ENCODE measurements at regions not wholly inside any gene's neighbourhood (a gene's known extent, or its start where the extent isn't known, plus 50 kb on each side); places are given as distances from the start of the nearest gene placed in this dataset.
"Not testable (repeated sequence)": the region's sequence is repeated elsewhere in the genome, so short reads cannot be mapped to it uniquely, and the experiment has no call there.

DNA sequence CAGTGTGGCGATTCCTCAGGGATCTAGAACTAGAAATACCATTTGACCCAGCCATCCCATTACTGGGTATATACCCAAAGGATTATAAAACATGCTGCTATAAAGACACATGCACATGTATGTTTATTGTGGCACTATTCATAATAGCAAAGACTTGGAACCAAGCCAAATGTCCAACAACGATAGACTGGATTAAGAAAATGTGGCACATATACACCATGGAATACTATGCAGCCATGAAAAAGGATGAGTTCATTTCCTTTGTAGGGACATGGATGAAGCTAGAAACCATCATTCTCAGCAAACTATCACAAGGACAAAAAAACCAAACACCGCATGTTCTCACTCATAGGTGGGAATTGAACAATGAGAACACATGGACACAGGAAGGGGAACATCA is 335.8 kb upstream of the PCDH18 start:
- H3K4me2 ChIP-seq (ENCODE audit: insufficient read depth, low read length); H3K27ac ChIP-seq (ENCODE audit: insufficient read depth, low read depth, low read length); FAIRE-seq; H3K9me3 ChIP-seq (replicated peaks; ENCODE audit: control insufficient read depth, insufficient read depth, low read length); H3K9ac ChIP-seq (replicated peaks; ENCODE audit: extremely low read depth, insufficient read depth, low read length); dilution Hi-C loops (cut with MboI; ENCODE audit: extremely low pct_ligation_motif_present, low sequenced_read_pairs); CTCF ChIA-PET; H3K27me3 ChIP-seq (ENCODE audit: control insufficient read depth in 2 of 2, insufficient read depth in 2 of 2, low read length in 2 of 2); H3K36me3 ChIP-seq (ENCODE audit: control insufficient read depth in 2 of 2, extremely low read depth in 1 of 2, insufficient read depth in 2 of 2, low read length in 2 of 2); H3K79me2 ChIP-seq (ENCODE audit: control insufficient read depth, insufficient read depth, low read length); H2AFZ ChIP-seq (ENCODE audit: low read depth, low read length); H3K4me3 ChIP-seq (replicated peaks in 1 of 3; ENCODE audit: insufficient read depth in 1 of 3, low read depth in 1 of 3, low read length in 3 of 3); POLR2A ChIA-PET; H3K4me1 ChIP-seq (ENCODE audit: control insufficient read depth, extremely low read depth, insufficient read depth, low read length); BruUV-seq (replicated peaks); H4K20me1 ChIP-seq (replicated peaks; ENCODE audit: control insufficient read depth, extremely low read depth, insufficient read depth, low read length); H3K9me1 ChIP-seq (replicated peaks; ENCODE audit: control insufficient read depth, extremely low read depth, insufficient read depth, low read length); DNase-seq (ENCODE audit: low read depth, low spot score): not testable (repeated sequence)
- intact Hi-C loops (cut with micrococcal nuclease) = loop anchor here (10.0 kb wide), 1 partner anchor 333 kb away; the partner anchor contains the start of gene PCDH18

- no TSS peak for BruUV-seq (replicated peaks)
- H3K9me1 ChIP-seq (replicated peaks; ENCODE audit: control insufficient read depth, extremely low read depth, insufficient read depth, low read length) = no peaks in the 10 kb centered on the region
- dilution Hi-C loops (cut with MboI; ENCODE audit: extremely low pct_ligation_motif_present, low sequenced_read_pairs) = no loop called here
- H3K79me2 ChIP-seq (ENCODE audit: control insufficient read depth, insufficient read depth, low read length) = no peaks in the 10 kb centered on the region
- H3K4me3 ChIP-seq (replicated peaks in 1 of 3; ENCODE audit: insufficient read depth in 1 of 3, low read depth in 1 of 3, low read length in 3 of 3) = no peak overlapping the region
- no peak overlapping the region for H3K4me2 ChIP-seq (ENCODE audit: insufficient read depth, low read length)
- CTCF ChIA-PET = interaction anchor here (0.8 to 1.4 kb wide), 2 partner anchors 9 to 14 kb away, joined by 3 read pairs; no protein-coding TSS in a partner anchor
- peak overlapping the region; percentile 38 for H2AFZ ChIP-seq (ENCODE audit: low read depth, low read length)
- DNase-seq (ENCODE audit: low read depth, low spot score) (no peak), FAIRE-seq (no peak)
- TF ChIP-seq JUN (IDR thresholded peaks at IDR 0.05; ENCODE audit: borderline replicate concordance, insufficient read depth, insufficient read length, low read depth) (no peak), FOS (IDR thresholded peaks at IDR 0.05; ENCODE audit: borderline replicate concordance, insufficient read depth, low read length) (no peak), POLR2AphosphoS5 (IDR thresholded peaks at IDR 0.05; ENCODE audit: insufficient read depth, low read depth, low read length) (no peak), MAX (IDR thresholded peaks at IDR 0.05; ENCODE audit: insufficient read depth, insufficient read length) (no peak), GATA2 (IDR thresholded peaks at IDR 0.05; ENCODE audit: insufficient read depth, insufficient read length, low read depth, low read length) (no peak), POLR2A (IDR thresholded peaks at IDR 0.05; ENCODE audit: low read depth, low read length) (no peak), EZH2 (IDR thresholded peaks at IDR 0.05; ENCODE audit: borderline replicate concordance, low read depth, low read length, severe bottlenecking) (no peak), MYC (IDR thresholded peaks at IDR 0.05; ENCODE audit: low read depth, low read length) (no peak)
- TF ChIP-seq, protein P1, sequence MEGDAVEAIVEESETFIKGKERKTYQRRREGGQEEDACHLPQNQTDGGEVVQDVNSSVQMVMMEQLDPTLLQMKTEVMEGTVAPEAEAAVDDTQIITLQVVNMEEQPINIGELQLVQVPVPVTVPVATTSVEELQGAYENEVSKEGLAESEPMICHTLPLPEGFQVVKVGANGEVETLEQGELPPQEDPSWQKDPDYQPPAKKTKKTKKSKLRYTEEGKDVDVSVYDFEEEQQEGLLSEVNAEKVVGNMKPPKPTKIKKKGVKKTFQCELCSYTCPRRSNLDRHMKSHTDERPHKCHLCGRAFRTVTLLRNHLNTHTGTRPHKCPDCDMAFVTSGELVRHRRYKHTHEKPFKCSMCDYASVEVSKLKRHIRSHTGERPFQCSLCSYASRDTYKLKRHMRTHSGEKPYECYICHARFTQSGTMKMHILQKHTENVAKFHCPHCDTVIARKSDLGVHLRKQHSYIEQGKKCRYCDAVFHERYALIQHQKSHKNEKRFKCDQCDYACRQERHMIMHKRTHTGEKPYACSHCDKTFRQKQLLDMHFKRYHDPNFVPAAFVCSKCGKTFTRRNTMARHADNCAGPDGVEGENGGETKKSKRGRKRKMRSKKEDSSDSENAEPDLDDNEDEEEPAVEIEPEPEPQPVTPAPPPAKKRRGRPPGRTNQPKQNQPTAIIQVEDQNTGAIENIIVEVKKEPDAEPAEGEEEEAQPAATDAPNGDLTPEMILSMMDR (IDR thresholded peaks at IDR 0.05; ENCODE audit: extremely low read depth in 1 of 2, insufficient read depth in 1 of 2, low read depth in 1 of 2, low read length in 2 of 2) = no peak
- no peaks in the 10 kb centered on the region for H3K36me3 ChIP-seq (ENCODE audit: control insufficient read depth in 2 of 2, extremely low read depth in 1 of 2, insufficient read depth in 2 of 2, low read length in 2 of 2)
- H3K9me3 ChIP-seq (replicated peaks; ENCODE audit: control insufficient read depth, insufficient read depth, low read length) = no peaks in the 10 kb centered on the region
- intact Hi-C loops (cut with micrococcal nuclease) = loop anchor here (10.0 kb wide), 1 partner anchor 332 kb away; the partner anchor contains the start of gene PCDH18
- no peaks in the 10 kb centered on the region for H3K27me3 ChIP-seq (ENCODE audit: control insufficient read depth in 2 of 2, insufficient read depth in 2 of 2, low read length in 2 of 2)
- no peaks in the 10 kb centered on the region for H3K4me1 ChIP-seq (ENCODE audit: control insufficient read depth, extremely low read depth, insufficient read depth, low read length)
- H4K20me1 ChIP-seq (replicated peaks; ENCODE audit: control insufficient read depth, extremely low read depth, insufficient read depth, low read length) = no peaks in the 10 kb centered on the region
- H3K9ac ChIP-seq (replicated peaks; ENCODE audit: extremely low read depth, insufficient read depth, low read length) = no peak overlapping the region
- no peak overlapping the region for H3K27ac ChIP-seq (ENCODE audit: insufficient read depth, low read depth, low read length)
- POLR2A ChIA-PET = no interaction called here
Observed at GRCh38 chr4:137866671-137867070, 334.4 kb upstream of the PCDH18 start.

All from endothelial cell of umbilical vein (primary cell).